Skin of body (tissue), 1 donor: ENCODE measurements at regions not wholly inside any gene's neighbourhood (a gene's known extent, or its start where the extent isn't known, plus 50 kb on each side); places are given as distances from the start of the nearest gene placed in this dataset.
"Not testable (repeated sequence)": the region's sequence is repeated elsewhere in the genome, so short reads cannot be mapped to it uniquely, and the experiment has no call there.

ENCODE experiments used
- DNase-seq: peaks from one replicate; lab custom pipeline; 2025; lab: John Stamatoyannopoulos, UW

DNA sequence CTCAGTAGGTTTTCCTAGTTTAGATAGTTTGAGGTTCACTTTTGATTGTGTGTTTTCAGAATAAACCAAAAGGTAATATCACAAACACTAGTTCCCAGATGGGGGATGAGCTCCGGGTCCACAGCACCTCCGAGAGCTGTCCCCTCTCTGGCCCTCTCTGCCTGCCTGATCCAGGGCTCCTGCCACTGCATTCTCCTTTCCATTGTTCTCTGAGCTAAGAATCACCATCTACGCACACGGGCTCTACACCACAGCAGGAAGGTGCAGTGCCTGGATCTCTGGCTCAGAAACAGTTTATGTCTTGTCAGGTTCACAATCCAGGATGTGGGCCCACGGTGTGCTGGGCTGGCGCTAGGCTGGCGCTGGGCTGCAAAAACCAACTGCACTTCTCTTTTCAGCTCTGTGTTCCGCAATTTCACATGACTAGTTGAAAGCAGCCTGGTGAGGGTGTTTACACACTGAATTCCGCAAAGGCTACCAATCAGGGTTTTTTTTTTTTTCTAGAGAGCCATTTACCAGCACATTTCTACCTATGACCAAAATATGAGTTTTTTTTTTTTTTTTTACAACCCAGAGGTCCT lies 167.5 kb downstream of the SOD2 start:
- no peak for DNase-seq

DNA sequence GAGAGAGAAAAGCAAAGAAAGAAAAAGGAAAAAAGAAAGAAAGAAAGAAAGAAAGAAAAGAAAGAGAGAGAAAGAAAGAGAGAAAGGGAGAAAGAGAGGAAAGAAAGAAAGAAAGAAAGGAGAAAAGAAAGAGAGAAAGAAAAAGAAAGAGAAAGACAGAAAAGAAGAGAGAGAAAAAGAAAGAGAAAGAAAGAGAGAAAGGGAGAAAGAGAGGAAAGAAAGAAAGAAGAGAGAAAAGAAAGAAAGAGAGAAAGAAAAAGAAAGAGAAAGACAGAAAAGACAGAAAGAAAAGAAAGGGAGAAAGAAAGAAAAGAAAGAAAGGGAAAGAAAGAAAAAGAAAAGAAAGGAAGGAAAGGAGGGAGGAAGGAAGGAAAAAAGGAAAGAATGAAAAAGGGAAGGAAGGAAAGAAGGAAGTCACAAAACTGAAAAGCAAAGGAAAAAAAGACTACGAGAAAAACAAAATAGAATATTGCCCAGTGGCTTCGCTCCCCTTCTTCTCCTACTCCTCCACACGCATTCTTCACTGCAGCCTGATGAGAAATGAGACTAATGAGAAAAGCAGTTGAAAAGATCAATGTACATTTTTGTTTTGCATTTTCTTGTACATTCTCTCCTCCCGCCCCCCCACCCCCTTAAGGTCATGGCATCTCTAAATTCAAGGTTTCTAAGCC lies 170.0 kb downstream of the SOD2 start:
- DNase-seq = no peak

DNA sequence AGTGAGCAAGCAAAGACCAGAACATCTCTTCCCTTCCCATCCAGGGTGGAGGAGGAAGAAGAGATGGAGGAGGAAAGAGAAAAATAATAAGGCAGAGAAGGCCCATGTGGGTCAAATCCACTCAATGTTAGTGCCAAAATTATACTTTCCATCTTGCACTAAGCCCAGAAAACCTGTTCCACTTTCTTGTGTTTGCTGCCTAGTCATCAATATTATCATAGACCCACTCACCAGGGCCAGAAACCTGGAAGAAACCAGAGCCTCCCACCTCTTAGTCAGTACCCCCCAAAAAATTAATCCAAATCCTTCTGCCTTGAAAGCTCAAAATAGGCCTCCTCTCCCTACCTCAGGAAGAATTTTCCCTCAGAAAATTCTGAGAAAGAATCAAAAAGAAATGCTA lies 171.1 kb downstream of the SOD2 start:
- no peak for DNase-seq

DNA sequence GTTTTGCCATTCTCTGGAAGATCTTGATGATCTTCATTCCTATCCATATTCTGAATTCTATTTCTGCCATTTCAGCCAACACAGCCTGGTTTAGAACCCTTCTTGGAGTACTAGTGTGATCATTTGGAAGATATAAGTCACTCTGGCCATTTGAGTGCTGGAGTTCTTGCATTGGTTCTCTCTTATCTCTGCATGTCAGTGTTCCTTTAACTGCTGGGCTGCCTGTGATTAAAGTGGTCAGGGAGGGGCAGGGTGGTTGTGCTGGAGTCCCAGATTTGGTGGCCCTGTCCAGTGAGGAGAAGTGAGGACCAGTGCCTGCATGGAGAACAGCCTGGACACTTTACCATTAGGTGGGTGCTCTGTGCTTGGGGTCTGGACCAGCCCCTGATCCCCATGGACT lies 173.0 kb downstream of the SOD2 start:
- no peak for DNase-seq

DNA sequence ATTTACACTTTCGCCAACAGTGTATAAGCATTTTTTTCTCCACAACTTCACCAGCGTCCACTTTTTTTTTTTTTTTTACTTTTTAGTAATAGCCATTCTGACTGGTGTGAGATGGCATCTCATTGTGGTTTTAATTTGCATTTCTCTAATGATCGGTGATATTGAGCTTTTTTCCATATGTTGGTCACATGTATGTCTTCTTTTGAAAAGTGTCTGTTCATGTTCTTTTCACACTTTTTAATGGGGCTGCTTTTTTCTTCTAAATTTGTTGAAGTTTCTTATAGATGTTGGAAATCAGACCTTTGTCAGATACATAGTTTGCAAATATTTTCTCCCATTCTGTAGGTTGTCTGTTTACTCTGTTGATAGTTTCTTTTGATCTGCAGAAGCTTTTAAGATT lies 177.2 kb downstream of the SOD2 start:
- DNase-seq = not testable (repeated sequence)

DNA sequence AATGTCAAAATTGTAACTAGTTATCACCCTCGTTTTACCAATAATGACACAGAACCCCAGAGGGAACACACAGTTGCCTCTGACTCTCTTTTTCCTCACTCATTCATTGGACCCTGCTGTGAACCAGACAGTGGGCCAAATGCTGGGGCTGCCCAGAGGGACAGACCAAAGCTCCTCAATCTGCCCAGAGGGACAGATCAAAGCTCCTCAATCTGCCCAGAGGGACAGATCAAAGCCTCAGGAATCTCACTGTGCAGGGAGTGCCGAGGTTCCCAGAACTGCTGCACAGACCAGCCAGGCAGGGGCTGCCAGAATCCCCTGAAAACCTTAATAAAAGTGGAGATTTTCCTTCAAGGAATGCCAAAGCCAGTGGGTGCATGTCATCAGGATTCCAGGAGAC lies 179.1 kb downstream of the SOD2 start:
- peak; percentile 8 for DNase-seq

DNA sequence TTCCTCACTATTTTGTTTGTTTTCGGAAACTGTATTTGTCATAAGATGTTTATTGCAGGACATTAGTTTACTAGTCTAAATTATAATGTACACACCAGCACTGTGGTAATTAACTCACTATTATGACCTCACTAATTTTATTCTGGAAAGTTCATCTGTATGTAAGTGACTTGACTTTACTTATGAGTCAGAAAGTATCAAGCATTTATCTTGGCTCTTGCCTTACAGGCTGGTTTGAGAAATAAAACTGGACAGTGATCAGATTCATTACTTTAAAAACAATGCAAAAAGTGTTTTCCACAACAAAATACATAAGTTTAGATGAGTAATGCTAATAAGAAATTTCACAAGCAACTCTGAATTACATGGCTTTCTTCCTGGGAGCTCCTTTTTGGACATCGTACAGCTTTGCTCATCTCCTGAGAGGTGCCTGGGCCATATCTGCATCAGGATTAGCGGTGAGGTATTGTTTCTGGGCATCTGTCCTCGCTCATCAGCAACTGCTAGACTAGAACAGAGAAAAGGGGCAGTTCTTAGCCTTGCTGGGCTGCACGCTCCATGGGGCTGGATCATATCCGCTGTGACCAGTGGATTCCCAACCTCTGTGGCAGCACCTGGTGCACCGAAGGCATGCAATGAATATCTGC lies 179.8 kb downstream of the SOD2 start:
- DNase-seq = no peak

DNA sequence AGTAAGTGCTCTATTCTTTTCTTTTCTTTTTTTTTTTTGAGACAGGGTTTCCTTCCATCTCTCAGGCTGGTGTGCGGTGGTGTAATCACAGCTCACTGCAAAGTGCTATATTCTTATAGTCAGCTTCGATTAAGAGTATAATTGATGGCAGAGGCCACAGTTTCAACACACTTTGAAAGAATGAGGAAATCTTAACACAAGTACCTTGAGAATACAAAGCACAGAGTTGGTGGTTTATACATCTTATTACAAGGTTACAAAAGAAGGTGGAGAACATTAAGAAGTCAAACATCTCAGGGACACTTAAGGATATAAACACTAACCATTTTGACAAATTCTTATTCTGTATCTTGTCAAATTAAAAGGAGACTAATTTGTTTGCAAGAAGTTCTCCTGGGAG lies 180.5 kb downstream of the SOD2 start:
- DNase-seq = no peak

DNA sequence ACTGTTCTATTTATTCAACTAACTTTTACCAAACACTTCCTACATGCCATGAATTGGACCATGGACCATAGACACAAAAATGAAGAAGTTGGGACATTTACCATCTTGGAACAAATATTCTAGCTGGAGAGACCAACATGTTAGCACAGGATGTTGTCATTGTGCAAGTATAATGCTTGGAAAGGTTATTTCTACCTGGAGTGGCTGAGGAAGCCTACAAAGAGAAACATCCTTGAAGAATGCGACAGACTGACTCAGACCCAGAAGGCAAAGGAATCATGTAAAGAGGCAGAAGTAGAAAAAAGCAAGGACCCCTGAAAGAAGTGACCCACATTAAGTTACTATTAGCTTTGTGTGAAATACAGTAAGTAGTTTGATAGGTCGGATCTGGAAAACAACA lies 180.9 kb downstream of the SOD2 start:
- DNase-seq = no peak

DNA sequence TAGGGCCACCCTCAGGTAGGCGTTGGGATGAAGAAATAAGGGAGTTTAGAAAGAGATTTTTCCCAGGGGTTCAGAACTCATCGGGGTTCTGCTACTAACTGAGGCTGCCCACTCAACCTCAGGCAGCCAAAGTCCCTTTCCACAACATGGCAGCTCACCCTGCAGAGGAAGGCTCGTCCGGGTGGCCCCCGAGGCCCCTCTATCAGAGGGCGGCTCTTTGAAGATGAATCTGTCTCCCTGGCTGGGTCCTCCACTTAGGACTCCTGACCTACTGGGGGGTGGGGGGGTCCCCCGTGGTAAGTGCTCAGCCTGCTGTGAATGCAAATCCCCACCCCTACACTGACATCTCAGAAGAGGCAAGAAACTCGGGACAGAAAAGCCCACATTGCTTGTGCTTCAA lies 182.9 kb downstream of the SOD2 start:
- no peak for DNase-seq

DNA sequence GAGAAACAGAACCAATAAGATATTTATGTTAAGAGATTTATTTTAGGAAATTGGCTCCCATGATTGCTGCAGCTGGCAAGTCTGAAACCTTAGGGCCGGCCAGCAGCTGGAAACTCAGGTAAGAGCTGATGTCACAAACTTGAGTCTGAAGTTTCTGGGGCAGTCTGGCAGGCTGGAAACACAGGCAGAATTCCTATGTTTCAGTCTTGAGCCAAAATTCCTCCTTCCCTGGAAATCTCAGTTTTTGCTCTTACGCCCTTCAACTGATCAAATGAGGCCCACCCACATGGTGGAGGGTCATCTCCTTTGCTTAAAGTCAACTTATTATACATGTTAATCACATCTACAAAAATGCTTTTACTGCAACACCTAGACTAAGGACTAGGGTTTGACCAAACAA lies 184.1 kb downstream of the SOD2 start:
- DNase-seq = no peak

DNA sequence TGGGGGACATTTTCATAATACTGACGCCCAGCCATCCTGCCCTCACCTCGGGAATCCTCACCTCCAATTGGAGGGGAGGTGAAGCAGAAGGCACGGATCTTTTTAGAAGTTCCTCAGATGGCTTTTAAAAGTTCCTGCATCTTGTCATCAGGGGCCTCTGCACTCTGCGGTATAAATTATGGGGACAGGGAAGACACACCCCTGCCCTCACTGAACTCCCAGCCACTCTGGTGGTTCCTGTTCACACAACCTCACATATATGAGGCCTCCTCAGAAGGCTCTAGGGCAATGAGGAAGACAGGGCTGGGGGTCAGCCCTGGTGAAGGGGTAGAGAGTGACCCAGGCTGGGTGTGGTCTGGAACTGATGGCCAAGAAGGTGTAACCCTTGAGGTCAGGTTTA lies 187.0 kb downstream of the SOD2 start:
- no peak for DNase-seq

DNA sequence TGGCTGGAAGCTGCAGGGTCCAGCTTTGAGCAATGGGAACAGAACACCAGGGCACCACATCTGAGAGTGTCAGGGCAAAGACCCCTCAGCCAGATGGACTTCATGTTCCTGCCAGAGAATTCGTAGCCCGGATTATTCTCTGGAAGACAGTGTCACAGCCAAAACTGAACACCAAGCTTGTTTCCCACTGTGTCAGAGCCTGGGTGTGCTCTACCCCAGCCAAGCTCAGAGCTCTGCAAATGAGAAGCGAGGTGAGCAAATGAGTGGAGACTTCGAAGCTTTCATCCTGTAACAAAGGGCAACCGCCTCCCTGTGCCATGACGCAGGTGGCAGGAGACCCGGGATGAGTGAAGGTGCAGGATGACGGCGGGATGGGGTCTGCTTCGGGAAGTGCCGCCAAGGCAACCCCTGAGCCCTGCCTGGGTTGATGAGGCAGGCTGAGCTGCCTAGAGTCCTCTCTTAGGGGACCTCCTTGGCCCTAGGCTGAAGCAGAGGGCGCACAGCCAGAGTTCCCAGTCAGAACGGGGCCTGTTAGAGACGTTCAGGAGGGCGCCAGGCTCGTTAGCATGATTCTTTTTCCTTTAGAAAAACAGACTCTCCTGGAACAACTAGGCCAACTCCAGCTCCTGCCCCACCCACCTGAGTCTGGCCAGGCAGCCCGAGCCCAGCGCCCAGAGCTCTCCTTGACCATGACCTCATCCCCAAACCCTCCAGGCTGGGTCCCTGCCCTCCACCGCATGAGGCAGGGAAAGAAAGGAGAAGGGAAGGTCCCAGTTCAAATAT lies 187.7 kb downstream of the SOD2 start:
- DNase-seq = peak; percentile 21

DNA sequence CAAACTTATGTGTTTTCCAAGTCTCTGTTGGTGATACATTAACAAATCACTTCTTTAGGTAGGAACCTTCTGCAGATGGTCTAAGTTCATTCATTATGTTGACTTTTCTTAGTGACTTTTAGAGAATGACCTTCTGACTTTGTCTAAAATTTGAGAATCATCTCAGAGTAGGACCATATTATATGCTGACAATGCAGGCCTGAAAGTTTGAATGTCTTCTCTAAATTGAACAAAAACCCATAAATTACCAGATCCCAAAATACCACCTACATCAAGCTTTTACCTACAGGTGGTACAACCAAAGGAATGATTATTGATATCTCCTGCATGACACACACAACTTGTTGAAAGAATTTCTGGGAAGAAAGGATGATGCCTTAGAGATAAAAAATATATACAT lies 191.5 kb downstream of the SOD2 start:
- DNase-seq = no peak

DNA sequence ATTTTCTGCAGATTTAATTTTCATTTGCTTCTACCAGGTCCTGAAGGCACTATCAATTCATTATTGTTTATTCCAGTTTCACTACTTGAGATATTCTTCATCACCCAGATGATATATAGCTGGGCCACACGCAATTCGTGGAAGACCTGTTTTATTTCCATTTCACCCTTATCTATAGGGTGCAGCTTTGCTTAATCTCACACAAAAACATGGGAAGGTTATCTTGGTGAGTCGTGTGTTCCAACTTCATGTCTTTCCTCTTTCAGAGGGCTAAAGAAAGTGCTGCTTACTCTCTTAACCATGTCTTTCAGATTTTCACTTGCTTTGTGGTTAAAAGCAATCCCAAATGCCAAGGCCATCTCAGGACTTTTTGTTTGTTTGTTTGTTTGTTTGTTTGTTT lies 194.0 kb downstream of the SOD2 start:
- no peak for DNase-seq

DNA sequence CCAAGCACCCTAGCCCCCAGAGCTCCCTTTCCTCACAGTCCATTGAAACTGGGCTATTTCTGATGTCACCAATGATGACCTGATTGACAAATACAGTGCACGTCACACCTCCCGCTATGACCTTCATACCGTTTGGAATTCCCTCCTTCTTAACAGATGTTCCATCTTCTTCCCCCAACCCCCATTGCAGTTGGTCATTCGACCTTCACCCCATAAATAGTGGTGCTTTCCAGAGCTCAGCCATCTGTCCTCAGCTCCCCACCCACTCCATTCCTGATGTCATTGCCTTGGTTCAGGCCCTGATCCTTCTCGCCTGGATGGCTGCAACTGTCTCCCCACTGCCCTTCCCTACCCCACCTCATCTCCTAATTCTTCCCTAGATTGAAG lies 198.5 kb downstream of the SOD2 start:
- DNase-seq = no peak

DNA sequence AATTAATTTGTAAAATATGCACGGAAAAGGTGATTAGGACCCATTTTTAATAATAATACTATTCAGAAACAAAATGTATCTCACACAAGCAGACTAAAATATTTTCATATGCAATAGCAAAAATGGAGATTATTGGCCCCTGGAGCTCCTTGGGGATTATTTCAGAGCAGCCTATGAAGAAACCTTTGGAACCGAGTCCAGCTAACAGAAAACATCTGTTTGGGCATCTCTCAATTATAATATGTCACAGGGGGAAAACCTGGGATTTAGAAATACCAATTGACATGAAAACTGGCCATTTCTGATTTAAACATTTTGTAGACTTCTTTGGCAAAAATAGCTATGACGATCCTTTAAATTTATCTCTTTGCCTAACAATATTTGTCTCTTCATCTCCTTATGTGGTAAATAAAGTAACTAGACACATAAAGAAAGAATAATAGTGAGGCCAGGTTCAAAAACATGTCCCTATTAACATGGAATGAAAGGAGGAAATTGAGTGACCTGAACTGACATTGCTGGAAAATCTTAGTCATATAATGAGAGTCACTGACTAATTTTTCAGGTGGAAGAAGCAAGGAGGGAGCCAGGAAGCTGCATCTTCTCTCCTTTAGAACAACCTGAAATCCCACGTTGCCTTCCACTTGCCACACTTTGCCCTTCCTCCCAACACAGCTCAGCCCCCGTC lies 199.0 kb downstream of the SOD2 start:
- peak; percentile 92 for DNase-seq

DNA sequence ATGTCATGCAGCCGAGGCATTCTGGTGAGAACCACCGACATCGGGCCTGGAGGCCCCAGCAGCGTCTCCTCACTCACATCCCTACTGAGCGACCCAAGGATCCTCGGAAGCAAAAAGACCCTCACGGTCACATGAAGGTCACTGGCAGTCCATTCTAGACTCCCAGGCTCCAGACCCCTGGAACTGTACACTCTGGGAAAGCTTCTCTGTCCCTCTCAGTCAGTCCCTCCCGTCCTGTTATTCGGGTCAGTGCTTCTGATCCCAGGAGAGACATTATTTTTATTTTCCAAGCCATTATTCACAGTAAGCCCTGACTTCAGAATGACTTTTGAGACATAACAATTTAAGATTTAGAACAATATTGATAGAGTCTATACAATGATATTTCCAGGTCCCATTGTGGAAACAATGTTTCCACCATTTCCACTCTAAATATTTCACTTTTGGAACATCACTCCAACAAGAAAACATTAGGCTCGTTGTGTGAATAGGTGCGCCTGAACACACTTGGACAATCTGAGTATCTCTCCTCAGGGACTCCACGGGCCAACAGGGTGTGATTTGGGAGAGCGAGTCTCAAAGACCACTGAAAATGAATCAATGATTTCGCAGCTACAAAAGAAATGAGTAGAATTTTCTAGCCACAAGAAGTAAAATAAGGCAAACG lies 199.7 kb downstream of the SOD2 start:
- DNase-seq = no peak

DNA sequence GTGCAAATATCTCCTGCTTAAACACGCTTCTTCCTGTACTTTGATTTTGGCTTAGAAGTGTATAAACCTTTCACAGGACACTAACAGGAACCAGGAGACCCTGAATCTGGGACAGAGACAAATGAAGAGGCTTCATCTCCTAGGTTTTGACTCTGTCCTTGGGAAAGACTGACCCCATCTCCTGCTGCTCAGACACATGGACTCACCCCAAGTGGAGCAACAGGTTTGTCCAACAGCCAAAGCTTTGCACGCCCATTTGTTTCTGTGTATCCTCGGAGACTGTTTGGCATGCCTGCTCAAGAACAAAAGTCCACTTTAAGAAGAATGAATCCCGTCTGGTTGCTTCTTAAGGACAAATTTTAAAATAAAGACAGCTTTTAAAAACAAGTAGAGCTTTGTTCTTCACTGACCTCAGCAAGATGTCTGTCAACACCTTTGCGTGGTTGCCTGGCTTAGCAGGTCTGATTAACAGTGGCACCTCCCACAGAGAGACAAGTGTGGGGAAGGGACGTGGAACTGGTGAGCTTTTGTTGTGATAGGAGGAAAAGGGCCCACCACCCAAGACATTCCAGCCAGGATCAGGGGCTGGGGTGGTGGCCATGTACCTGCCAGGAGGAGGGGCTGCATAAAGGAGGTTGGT lies 202.6 kb downstream of the SOD2 start:
- peak; percentile 34 for DNase-seq

DNA sequence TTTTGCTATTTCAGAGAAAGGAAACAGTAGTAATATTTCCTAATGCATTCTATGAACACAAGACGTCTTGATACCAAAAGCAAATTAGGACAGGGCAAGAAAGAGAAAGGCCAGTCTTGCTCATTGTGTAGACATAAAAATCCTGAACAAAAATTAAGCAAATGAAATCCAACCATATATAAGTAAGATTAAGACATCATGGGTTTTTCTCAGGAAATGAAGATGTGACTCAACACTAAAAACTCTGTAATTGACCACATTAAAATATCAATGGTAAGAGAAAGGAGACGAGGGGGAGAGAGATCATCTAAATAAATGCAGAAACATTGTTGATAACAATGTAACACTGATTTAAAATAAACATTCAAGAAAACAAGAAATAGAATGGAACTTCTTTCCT lies 205.4 kb downstream of the SOD2 start:
- DNase-seq = no peak

DNA sequence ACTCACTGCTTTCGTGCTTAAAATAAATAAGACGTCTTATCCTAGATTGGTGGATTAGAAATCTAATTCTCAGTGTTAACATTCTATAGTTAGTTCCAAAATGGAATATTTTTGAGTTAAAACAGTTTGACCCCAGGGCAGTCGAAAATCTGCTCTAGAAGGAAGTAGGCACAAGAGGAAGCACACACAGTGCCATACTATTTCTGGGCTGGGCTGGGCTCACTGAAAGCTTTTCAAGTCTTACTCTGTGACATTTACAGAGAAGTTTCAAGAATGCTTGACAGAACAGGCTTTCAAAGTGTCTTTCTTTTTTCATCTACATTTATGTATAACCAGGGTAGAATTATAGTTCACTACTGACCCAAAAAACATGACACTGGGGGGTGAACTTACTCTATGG lies 209.8 kb downstream of the SOD2 start:
- no peak for DNase-seq
